ENCODE measurements at regions not wholly inside any gene's neighbourhood (a gene's known extent, or its start where the extent isn't known, plus 50 kb on each side); places are given as distances from the start of the nearest gene placed in this dataset.

GRCh38 chr1:201749059-201749690 is 79.8 kb upstream of the IPO9 start:
- TF ChIP-seq, protein P1, sequence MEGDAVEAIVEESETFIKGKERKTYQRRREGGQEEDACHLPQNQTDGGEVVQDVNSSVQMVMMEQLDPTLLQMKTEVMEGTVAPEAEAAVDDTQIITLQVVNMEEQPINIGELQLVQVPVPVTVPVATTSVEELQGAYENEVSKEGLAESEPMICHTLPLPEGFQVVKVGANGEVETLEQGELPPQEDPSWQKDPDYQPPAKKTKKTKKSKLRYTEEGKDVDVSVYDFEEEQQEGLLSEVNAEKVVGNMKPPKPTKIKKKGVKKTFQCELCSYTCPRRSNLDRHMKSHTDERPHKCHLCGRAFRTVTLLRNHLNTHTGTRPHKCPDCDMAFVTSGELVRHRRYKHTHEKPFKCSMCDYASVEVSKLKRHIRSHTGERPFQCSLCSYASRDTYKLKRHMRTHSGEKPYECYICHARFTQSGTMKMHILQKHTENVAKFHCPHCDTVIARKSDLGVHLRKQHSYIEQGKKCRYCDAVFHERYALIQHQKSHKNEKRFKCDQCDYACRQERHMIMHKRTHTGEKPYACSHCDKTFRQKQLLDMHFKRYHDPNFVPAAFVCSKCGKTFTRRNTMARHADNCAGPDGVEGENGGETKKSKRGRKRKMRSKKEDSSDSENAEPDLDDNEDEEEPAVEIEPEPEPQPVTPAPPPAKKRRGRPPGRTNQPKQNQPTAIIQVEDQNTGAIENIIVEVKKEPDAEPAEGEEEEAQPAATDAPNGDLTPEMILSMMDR (conservative IDR thresholded peaks at IDR 0.05) = no peak
- no peak for TF ChIP-seq EZH2 (IDR thresholded peaks at IDR 0.05; ENCODE audit: low read depth)
